ENCODE measurements at regions not wholly inside any gene's neighbourhood (a gene's known extent, or its start where the extent isn't known, plus 50 kb on each side); places are given as distances from the start of the nearest gene placed in this dataset.
"Not testable (repeated sequence)": the region's sequence is repeated elsewhere in the genome, so short reads cannot be mapped to it uniquely, and the experiment has no call there.

GRCh38 chrX:3858332-3858731 lies 144.9 kb upstream of the PRKX start:
- DNase-seq; H3K27me3 Mint-ChIP-seq (ENCODE audit: low read depth); H3K9me3 Mint-ChIP-seq; H3K36me3 Mint-ChIP-seq (ENCODE audit: low read depth); CTCF ChIA-PET; H3K4me1 Mint-ChIP-seq (ENCODE audit: low read depth); H3K27ac Mint-ChIP-seq; H3K4me3 Mint-ChIP-seq; intact Hi-C loops (cut with micrococcal nuclease): not testable (repeated sequence)

DNA sequence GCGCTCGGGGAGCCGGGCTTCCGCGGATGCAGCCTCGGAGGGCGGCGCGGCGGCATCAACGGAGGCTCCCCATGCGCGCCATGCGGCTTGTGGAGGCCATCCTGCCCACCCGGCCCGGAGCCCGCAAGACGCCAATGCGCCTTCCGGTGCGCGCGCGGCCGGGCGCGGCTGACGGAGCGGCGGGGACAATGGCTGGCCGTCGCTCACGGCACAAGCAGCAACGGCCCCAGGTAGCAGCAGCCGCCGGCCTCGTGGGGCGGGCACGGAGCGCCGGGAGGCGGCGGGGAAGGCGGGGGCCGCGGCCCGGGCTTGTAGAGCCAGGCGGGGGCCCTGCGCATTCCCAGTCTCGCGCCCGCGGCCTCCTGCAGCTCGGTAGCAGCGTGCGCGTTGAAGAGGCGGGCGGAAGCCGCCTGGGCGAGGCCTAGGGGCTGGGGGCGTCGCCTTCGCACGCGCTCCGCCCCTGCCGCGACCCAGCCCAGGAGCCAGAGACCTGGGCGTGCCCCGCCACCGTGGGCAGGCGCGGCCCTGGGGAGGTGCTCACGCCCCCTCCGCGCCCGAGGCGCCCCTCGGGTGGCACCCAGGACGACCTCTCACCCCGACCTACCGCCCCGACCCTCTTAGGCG lies 130.2 kb upstream of the PRKX start:
- H3K9me3 Mint-ChIP-seq; H3K27ac Mint-ChIP-seq; DNase-seq; H3K36me3 Mint-ChIP-seq (ENCODE audit: low read depth); H3K4me3 Mint-ChIP-seq; CTCF ChIA-PET; intact Hi-C loops (cut with micrococcal nuclease); H3K27me3 Mint-ChIP-seq (ENCODE audit: low read depth); H3K4me1 Mint-ChIP-seq (ENCODE audit: low read depth): not testable (repeated sequence)

GRCh38 chrX:3842822-3843521 lies 129.5 kb upstream of the PRKX start:
- H3K9me3 Mint-ChIP-seq; CTCF ChIA-PET; H3K27me3 Mint-ChIP-seq (ENCODE audit: low read depth); intact Hi-C loops (cut with micrococcal nuclease); H3K36me3 Mint-ChIP-seq (ENCODE audit: low read depth); H3K4me1 Mint-ChIP-seq (ENCODE audit: low read depth); H3K27ac Mint-ChIP-seq: not testable (repeated sequence)
- peak overlapping the region; percentile 69 for H3K4me3 Mint-ChIP-seq
- peak; percentile 50 for DNase-seq

- DNase-seq; intact Hi-C loops (cut with micrococcal nuclease); H3K36me3 Mint-ChIP-seq (ENCODE audit: low read depth); H3K4me1 Mint-ChIP-seq (ENCODE audit: low read depth); CTCF ChIA-PET; H3K4me3 Mint-ChIP-seq; H3K9me3 Mint-ChIP-seq; H3K27me3 Mint-ChIP-seq (ENCODE audit: low read depth); H3K27ac Mint-ChIP-seq: not testable (repeated sequence)
Observed at GRCh38 chrX:3838754-3839153, 125.3 kb upstream of the PRKX start.

DNA sequence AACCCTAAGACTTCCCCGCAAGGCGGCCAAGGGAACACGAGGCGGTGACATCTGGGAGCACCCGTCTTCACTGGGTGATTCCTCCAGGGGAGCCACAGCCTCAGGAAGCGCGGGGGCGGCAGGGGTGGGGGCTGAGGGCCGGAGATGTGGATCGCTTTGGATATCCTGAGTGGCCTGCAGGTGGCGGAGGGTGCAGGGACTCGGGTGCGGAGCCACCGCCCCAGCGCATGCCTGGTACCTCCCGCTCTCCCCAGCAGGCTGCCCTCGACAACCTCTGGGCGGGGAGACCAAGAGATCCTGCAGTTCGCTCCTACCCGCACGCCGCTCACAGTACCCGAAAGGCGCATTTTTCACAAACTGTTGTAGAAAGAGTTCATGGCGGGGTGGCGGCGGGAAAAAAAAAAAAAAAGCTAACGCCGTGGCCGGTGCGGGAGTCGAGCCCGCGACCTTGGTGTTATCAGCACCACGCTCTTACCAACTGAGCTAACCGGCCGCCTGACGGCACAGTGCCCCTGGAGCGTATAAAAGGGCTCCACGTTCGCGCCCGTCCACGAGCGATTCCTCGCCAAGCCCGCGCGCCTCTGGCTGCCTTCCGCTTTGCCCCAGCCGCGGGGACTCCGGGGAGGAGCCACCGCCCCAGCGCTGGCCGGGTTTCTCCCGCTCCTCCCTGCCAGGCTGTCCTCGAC lies 124.7 kb upstream of the PRKX start:
- intact Hi-C loops (cut with micrococcal nuclease); H3K27me3 Mint-ChIP-seq (ENCODE audit: low read depth); H3K27ac Mint-ChIP-seq; H3K4me1 Mint-ChIP-seq (ENCODE audit: low read depth); H3K36me3 Mint-ChIP-seq (ENCODE audit: low read depth); H3K4me3 Mint-ChIP-seq; H3K9me3 Mint-ChIP-seq; DNase-seq; CTCF ChIA-PET: not testable (repeated sequence)

GRCh38 chrX:3837211-3837610 lies 123.8 kb upstream of the PRKX start:
- H3K27ac Mint-ChIP-seq; H3K27me3 Mint-ChIP-seq (ENCODE audit: low read depth); H3K4me1 Mint-ChIP-seq (ENCODE audit: low read depth); H3K9me3 Mint-ChIP-seq; DNase-seq; H3K36me3 Mint-ChIP-seq (ENCODE audit: low read depth); intact Hi-C loops (cut with micrococcal nuclease); H3K4me3 Mint-ChIP-seq; CTCF ChIA-PET: not testable (repeated sequence)

GRCh38 chrX:3833761-3834542 lies 120.5 kb upstream of the PRKX start:
- intact Hi-C loops (cut with micrococcal nuclease); H3K36me3 Mint-ChIP-seq (ENCODE audit: low read depth); H3K27me3 Mint-ChIP-seq (ENCODE audit: low read depth): not testable (repeated sequence)

DNA sequence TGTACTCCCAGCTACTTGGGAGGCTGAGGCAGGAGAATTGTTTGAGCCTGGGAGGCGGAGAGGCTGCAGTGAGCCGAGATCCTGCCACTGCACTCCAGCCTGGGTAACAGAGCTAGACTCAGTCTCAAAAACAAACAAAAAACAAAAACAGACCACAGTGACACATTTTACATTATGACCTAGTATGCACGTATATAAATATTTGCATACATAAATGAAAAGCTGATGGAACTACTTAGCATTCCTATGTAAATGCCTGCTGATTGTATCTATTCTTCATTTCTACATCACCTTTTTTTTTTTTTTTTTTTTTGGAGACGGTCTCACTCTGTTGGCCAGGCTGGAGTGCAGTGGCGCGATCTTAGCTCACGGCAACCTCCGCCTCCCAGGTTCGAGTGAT lies 116.6 kb upstream of the PRKX start:
- DNase-seq; H3K27ac Mint-ChIP-seq; H3K4me1 Mint-ChIP-seq (ENCODE audit: low read depth); intact Hi-C loops (cut with micrococcal nuclease); H3K4me3 Mint-ChIP-seq; H3K9me3 Mint-ChIP-seq; H3K27me3 Mint-ChIP-seq (ENCODE audit: low read depth); H3K36me3 Mint-ChIP-seq (ENCODE audit: low read depth); CTCF ChIA-PET: not testable (repeated sequence)

More at GRCh38 chrX:3833761-3834542, 120.5 kb upstream of the PRKX start:
- DNase-seq; CTCF ChIA-PET; H3K9me3 Mint-ChIP-seq; H3K4me3 Mint-ChIP-seq; H3K4me1 Mint-ChIP-seq (ENCODE audit: low read depth); H3K27ac Mint-ChIP-seq: not testable (repeated sequence)

- H3K4me1 Mint-ChIP-seq (ENCODE audit: low read depth); intact Hi-C loops (cut with micrococcal nuclease); H3K36me3 Mint-ChIP-seq (ENCODE audit: low read depth); H3K4me3 Mint-ChIP-seq; H3K27me3 Mint-ChIP-seq (ENCODE audit: low read depth); DNase-seq; H3K9me3 Mint-ChIP-seq; H3K27ac Mint-ChIP-seq; CTCF ChIA-PET: not testable (repeated sequence)
Observed at GRCh38 chrX:3829041-3829531, 115.6 kb upstream of the PRKX start.

DNA sequence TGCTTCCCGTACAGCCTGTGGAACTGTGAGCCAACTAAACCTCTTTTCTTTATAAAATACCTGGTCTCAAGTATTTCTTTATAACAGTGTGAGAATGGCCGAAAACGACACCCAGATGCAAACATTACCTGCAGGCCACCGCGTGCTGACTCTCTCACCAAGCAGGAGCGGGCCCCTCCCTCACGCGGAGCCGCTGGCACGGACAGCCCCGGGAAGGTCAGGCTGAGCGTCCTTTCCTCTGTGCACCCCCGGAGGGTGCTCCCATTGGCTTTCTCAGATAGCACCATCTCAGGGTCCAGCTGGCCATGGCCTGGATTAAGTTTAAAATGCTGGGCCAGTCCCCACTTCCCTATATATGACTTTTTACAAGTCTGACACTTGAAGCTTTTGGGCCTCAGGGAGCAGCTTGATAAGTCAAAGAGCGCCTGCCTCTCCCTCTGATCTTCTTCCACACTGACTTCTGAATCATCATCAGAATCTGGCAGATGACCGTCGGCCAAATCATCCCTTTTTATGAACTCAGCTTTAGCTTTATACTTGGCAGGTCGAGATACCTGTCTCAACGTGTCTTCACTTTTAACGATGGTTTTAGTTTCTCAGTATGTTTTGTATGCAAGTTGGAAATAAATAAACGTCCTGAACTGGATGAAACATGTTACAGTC lies 115.1 kb upstream of the PRKX start:
- H3K27me3 Mint-ChIP-seq (ENCODE audit: low read depth); H3K36me3 Mint-ChIP-seq (ENCODE audit: low read depth); H3K4me3 Mint-ChIP-seq; H3K4me1 Mint-ChIP-seq (ENCODE audit: low read depth); intact Hi-C loops (cut with micrococcal nuclease); H3K9me3 Mint-ChIP-seq; DNase-seq; H3K27ac Mint-ChIP-seq; CTCF ChIA-PET: not testable (repeated sequence)

- intact Hi-C loops (cut with micrococcal nuclease); DNase-seq; H3K27ac Mint-ChIP-seq; CTCF ChIA-PET; H3K4me1 Mint-ChIP-seq (ENCODE audit: low read depth); H3K4me3 Mint-ChIP-seq; H3K9me3 Mint-ChIP-seq; H3K27me3 Mint-ChIP-seq (ENCODE audit: low read depth): not testable (repeated sequence)
- H3K36me3 Mint-ChIP-seq (ENCODE audit: low read depth) = peaks cover 14% of the 10 kb centered on the region
Observed at GRCh38 chrX:3824008-3824407, 110.6 kb upstream of the PRKX start.

- peaks cover 4% of the 10 kb centered on the region for H3K4me1 Mint-ChIP-seq (ENCODE audit: low read depth)
- DNase-seq = no peak
- CTCF ChIA-PET = interaction anchor here (0.8 kb wide), 1 partner anchor 109 kb away, joined by 4 read pairs; no protein-coding TSS in a partner anchor
- H3K36me3 Mint-ChIP-seq (ENCODE audit: low read depth) = peaks cover 17% of the 10 kb centered on the region
- H3K27me3 Mint-ChIP-seq (ENCODE audit: low read depth) = no peaks in the 10 kb centered on the region
- no peaks in the 10 kb centered on the region for H3K9me3 Mint-ChIP-seq
- no peak overlapping the region for H3K4me3 Mint-ChIP-seq
- H3K27ac Mint-ChIP-seq = no peak overlapping the region
- intact Hi-C loops (cut with micrococcal nuclease) = no loop called here
Observed at GRCh38 chrX:3820167-3820566, 106.7 kb upstream of the PRKX start.
